ENCODE measurements at regions not wholly inside any gene's neighbourhood (a gene's known extent, or its start where the extent isn't known, plus 50 kb on each side); places are given as distances from the start of the nearest gene placed in this dataset.

- H3K9ac ChIP-seq (ENCODE audit: insufficient read depth, low read depth, low read length) = no peak overlapping the region
- in situ Hi-C loops (cut with HindIII; ENCODE audit: extremely low pct_ligation_motif_present, low pct_unique_long_range_greater_than_20kb) (no loop called here), intact Hi-C loops (cut with micrococcal nuclease; ENCODE audit: unreplicated experiment) (no loop called here)
- WGBS (ENCODE audit: low lambda C conversion rate) = 7% methylated on average over 4 of the region's 4 CpGs
- no peak for ATAC-seq
- H3K4me1 ChIP-seq (ENCODE audit: insufficient read depth, low read length) = no peaks in the 10 kb centered on the region
- no peak for DNase-seq (ENCODE audit: low spot score)
- no peaks in the 10 kb centered on the region for H3K36me3 ChIP-seq (replicated peaks in 1 of 2; ENCODE audit: control insufficient read depth in 1 of 2, insufficient read depth in 2 of 2, low read length in 2 of 2)
- H2AFZ ChIP-seq (ENCODE audit: low read length) = no peak overlapping the region
- no peaks in the 10 kb centered on the region for H3K79me2 ChIP-seq (ENCODE audit: insufficient read depth, low read length)
- no peak overlapping the region for H3K4me2 ChIP-seq (ENCODE audit: low read depth, low read length)
- POLR2A ChIA-PET = no interaction called here
- no peak overlapping the region for H3K4me3 ChIP-seq (replicated peaks in 1 of 3; ENCODE audit: insufficient read depth in 1 of 3, low read depth in 2 of 3, low read length in 3 of 3)
- no peaks in the 10 kb centered on the region for H3K9me3 ChIP-seq (ENCODE audit: low read length)
- TF ChIP-seq HIC2 (CRISPR knock-in tag; IDR thresholded peaks at IDR 0.05; ENCODE audit: low read depth) (no peak), ZNF775 (CRISPR knock-in tag; IDR thresholded peaks at IDR 0.05; ENCODE audit: borderline replicate concordance) (no peak), CREB1 (IDR thresholded peaks at IDR 0.05) (no peak), CREB1 (CRISPR knock-in tag; IDR thresholded peaks at IDR 0.05) (no peak)
- no peak for FAIRE-seq
- no TSS peak for BruUV-seq (replicated peaks)
- no peak overlapping the region for H3K27ac ChIP-seq (ENCODE audit: extremely low read length, insufficient read depth, low read length)
- no peaks in the 10 kb centered on the region for H4K20me1 ChIP-seq (ENCODE audit: insufficient read depth, low read length)
- no peaks in the 10 kb centered on the region for H3K27me3 ChIP-seq (ENCODE audit: control insufficient read depth in 1 of 2, insufficient read depth in 2 of 2, low read length in 2 of 2)
- CTCF ChIA-PET (ENCODE audit: low intra/inter-chr PET ratio, low total read pairs) = no interaction called here
Observed at GRCh38 chr7:109121599-109122300, 552.1 kb downstream of the DNAJB9 start.

DNA sequence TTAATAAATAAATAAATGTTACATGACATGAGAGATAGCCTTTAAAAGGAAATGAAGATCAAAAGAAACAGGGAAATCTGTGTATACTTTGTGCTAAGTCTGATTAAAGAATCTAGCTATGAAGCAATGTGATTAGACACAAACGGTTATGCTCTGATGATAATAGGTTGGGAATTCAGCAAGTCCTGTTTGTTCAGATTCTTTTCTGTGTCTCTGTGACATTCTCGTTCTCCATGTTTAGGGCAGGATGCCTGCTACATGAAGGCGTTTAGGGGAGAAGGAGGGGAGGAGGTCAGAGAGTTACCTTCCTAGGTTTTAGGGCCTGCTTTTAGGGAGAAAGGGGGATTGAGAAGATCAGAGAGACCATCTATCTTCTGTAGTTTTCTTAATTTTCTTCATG lies 555.3 kb downstream of the DNAJB9 start:
- Histone ChIP-seq H3K9ac (ENCODE audit: insufficient read depth, low read depth, low read length) (no peak overlapping the region), H3K36me3 (replicated peaks in 1 of 2; ENCODE audit: control insufficient read depth in 1 of 2, insufficient read depth in 2 of 2, low read length in 2 of 2) (no peaks in the 10 kb centered on the region), H3K4me1 (ENCODE audit: insufficient read depth, low read length) (no peaks in the 10 kb centered on the region), H3K79me2 (ENCODE audit: insufficient read depth, low read length) (no peaks in the 10 kb centered on the region), H3K4me2 (ENCODE audit: low read depth, low read length) (no peak overlapping the region), H3K27me3 (ENCODE audit: control insufficient read depth in 1 of 2, insufficient read depth in 2 of 2, low read length in 2 of 2) (no peaks in the 10 kb centered on the region), H4K20me1 (ENCODE audit: insufficient read depth, low read length) (no peaks in the 10 kb centered on the region), H3K9me3 (ENCODE audit: low read length) (peaks cover 13% of the 10 kb centered on the region; the same call in 1 of the 2 replicates), H3K4me3 (replicated peaks in 1 of 3; ENCODE audit: insufficient read depth in 1 of 3, low read depth in 2 of 3, low read length in 3 of 3) (no peak overlapping the region), H2AFZ (ENCODE audit: low read length) (no peak overlapping the region), H3K27ac (ENCODE audit: extremely low read length, insufficient read depth, low read length) (no peak overlapping the region)
- ATAC-seq (no peak), FAIRE-seq (no peak), DNase-seq (ENCODE audit: low spot score) (no peak)
- intact Hi-C loops (cut with micrococcal nuclease; ENCODE audit: unreplicated experiment) (no loop called here), in situ Hi-C loops (cut with HindIII; ENCODE audit: extremely low pct_ligation_motif_present, low pct_unique_long_range_greater_than_20kb) (no loop called here)
- ChIA-PET POLR2A (no interaction called here), CTCF (ENCODE audit: low intra/inter-chr PET ratio, low total read pairs) (no interaction called here)
- BruUV-seq (replicated peaks) = no TSS peak
- WGBS (ENCODE audit: low lambda C conversion rate) = 0% methylated on average over 3 of the region's 3 CpGs
- TF ChIP-seq, protein P1, sequence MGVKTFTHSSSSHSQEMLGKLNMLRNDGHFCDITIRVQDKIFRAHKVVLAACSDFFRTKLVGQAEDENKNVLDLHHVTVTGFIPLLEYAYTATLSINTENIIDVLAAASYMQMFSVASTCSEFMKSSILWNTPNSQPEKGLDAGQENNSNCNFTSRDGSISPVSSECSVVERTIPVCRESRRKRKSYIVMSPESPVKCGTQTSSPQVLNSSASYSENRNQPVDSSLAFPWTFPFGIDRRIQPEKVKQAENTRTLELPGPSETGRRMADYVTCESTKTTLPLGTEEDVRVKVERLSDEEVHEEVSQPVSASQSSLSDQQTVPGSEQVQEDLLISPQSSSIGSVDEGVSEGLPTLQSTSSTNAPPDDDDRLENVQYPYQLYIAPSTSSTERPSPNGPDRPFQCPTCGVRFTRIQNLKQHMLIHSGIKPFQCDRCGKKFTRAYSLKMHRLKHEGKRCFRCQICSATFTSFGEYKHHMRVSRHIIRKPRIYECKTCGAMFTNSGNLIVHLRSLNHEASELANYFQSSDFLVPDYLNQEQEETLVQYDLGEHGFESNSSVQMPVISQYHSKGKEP (CRISPR knock-in tag; IDR thresholded peaks at IDR 0.05) = no peak
- TF ChIP-seq PHF8 (CRISPR knock-in tag; IDR thresholded peaks at IDR 0.05) (no peak), NFE2L1 (CRISPR knock-in tag; IDR thresholded peaks at IDR 0.05; ENCODE audit: borderline replicate concordance) (no peak), NFE2L2 (IDR thresholded peaks at IDR 0.05; ENCODE audit: low read length) (no peak), XBP1 (CRISPR knock-in tag; IDR thresholded peaks at IDR 0.05) (no peak), ZNF740 (CRISPR knock-in tag; IDR thresholded peaks at IDR 0.05) (no peak), YY1 (IDR thresholded peaks at IDR 0.05; ENCODE audit: insufficient read depth, insufficient replicate concordance, low read depth, low read length) (no peak), ZSCAN20 (CRISPR knock-in tag; IDR thresholded peaks at IDR 0.05; ENCODE audit: borderline replicate concordance) (no peak), PHF21A (CRISPR knock-in tag; IDR thresholded peaks at IDR 0.05) (no peak), ZNF589 (CRISPR knock-in tag; conservative IDR thresholded peaks at IDR 0.05) (no peak), TRIM24 (CRISPR knock-in tag; IDR thresholded peaks at IDR 0.05) (no peak), ZNF331 (CRISPR knock-in tag; IDR thresholded peaks at IDR 0.05) (no peak), KAT8 (CRISPR knock-in tag; IDR thresholded peaks at IDR 0.05) (no peak)
